Bronchial epithelial cell (primary cell): ENCODE measurements at regions not wholly inside any gene's neighbourhood (a gene's known extent, or its start where the extent isn't known, plus 50 kb on each side); places are given as distances from the start of the nearest gene placed in this dataset.

ENCODE experiments used
- DNase-seq: peaks from one replicate; pipeline ENCODE4 v3.0.0-alpha.2; 2010; ENCODE audit warnings: low read depth
- FAIRE-seq: peaks from 2 replicates; lab custom pipeline; 2011; peaks lifted over from hg19 to GRCh38; lab: Jason Lieb, UNC
- H3K27me3 ChIP-seq: 2 replicates; pipeline ENCODE4 v1.5.1; 2011; ENCODE audit warnings: low read length; ENCODE audit not compliant: control insufficient read depth, insufficient read depth
- H3K36me3 ChIP-seq: 2 replicates; pipeline ENCODE4 v1.5.1; 2011; ENCODE audit warnings: low read length; ENCODE audit not compliant: control insufficient read depth, insufficient read depth
- H3K4me3 ChIP-seq: 2 replicates; pipeline ENCODE4 v1.5.1; 2011; ENCODE audit warnings: mild to moderate bottlenecking, low read depth, low read length, control low read depth
- TF ChIP-seq, protein P1 (sequence below): IDR thresholded peaks from 2 replicates; pipeline ENCODE4 v1.5.1; 2011; ENCODE audit warnings: mild to moderate bottlenecking, moderate library complexity, low read length, control low read depth, inconsistent platforms; ENCODE audit not compliant: insufficient read depth, severe bottlenecking

DNA sequence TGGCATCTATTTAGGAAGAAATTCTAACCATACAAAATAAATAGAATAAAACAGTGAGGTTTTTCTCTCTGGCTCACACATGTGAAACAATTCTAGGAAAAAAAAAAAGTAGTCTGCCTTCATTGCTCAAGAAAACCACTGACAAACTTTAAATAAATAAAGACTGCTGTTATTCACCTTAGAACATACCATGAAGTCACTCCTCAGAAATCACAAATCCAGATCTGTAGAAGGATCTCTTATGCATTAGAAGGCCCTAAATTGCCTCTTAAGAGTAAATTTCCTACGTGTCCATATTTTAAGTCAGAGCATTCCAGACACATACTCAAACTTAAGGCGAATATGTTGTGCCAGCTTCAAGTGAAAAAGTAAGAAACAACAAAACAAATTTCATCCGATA lies 217.3 kb downstream of the ZIC4 start:
- FAIRE-seq (no peak), DNase-seq (no peak)
- TF ChIP-seq, protein P1, sequence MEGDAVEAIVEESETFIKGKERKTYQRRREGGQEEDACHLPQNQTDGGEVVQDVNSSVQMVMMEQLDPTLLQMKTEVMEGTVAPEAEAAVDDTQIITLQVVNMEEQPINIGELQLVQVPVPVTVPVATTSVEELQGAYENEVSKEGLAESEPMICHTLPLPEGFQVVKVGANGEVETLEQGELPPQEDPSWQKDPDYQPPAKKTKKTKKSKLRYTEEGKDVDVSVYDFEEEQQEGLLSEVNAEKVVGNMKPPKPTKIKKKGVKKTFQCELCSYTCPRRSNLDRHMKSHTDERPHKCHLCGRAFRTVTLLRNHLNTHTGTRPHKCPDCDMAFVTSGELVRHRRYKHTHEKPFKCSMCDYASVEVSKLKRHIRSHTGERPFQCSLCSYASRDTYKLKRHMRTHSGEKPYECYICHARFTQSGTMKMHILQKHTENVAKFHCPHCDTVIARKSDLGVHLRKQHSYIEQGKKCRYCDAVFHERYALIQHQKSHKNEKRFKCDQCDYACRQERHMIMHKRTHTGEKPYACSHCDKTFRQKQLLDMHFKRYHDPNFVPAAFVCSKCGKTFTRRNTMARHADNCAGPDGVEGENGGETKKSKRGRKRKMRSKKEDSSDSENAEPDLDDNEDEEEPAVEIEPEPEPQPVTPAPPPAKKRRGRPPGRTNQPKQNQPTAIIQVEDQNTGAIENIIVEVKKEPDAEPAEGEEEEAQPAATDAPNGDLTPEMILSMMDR = no peak
- Histone ChIP-seq H3K27me3 (no peaks in the 10 kb centered on the region), H3K4me3 (no peak overlapping the region), H3K36me3 (no peaks in the 10 kb centered on the region)

DNA sequence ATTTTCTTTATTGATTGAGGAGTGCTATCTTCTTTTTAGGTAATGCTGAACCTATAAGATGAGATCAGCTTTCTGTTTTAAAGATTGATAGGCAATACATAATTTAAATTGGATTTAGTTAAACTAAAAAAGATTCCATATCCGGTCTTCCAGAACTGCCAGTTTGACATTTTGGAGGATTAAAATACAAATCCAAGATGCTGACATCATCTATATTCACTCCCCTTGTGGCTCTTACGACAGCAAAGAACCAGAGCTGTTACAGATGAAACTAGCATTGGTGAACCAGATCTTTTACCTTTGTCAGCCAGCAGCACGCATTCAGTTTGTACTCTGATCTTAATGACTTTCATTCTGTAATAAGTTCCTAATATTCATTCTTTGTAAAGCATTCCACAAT lies 218.7 kb downstream of the ZIC4 start:
- Histone ChIP-seq H3K36me3 (no peaks in the 10 kb centered on the region), H3K27me3 (no peaks in the 10 kb centered on the region), H3K4me3 (no peak overlapping the region)
- FAIRE-seq = no peak
- no peak for DNase-seq
- TF ChIP-seq, protein P1 = no peak

DNA sequence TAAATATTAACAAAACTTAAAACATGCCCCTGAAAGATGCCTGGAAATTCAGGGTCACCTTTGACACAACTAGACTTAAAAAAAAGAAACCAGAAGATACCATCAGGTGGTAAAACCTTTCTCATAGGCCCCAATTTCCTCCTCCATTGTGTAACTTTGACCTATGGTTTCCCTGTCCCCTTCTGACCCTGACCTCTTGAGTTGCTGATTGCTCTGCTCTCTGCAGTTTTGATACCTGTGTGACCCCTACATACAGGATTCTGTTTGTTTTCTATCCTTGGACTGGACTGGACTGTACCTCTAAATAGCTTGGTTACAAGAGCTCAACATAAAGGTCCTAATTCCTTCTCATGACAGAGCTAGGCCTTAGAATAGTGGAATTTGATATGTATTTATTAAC lies 220.6 kb downstream of the ZIC4 start:
- DNase-seq (no peak), FAIRE-seq (no peak)

DNA sequence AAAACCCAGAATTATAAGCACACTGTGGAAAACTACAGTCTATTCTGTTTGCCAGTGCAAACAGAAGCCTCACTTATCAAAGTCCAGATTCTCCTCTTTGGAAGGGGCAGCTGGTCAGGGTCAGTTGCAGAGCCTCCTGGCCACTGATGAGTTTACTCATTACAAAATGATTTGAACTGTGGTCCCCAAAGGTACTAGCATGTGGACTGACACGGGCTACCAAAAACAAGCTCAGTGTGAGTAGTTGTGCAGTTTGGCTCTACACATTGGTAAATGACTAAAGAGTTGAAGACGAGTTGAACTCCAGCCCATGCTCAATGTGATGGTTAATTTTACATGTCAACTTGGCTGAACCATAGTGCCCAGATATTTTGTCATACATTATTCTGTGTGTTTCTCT lies 221.5 kb downstream of the ZIC4 start:
- Histone ChIP-seq H3K4me3 (no peak overlapping the region), H3K27me3 (no peaks in the 10 kb centered on the region), H3K36me3 (no peaks in the 10 kb centered on the region)
- no peak for FAIRE-seq
- TF ChIP-seq, protein P1 = no peak
- DNase-seq = no peak

More for the DNA sequence above, 220.6 kb downstream of the ZIC4 start:
- no peaks in the 10 kb centered on the region for H3K36me3 ChIP-seq
- no peak overlapping the region for H3K4me3 ChIP-seq
- H3K27me3 ChIP-seq = no peaks in the 10 kb centered on the region
- TF ChIP-seq, protein P1 = no peak

DNA sequence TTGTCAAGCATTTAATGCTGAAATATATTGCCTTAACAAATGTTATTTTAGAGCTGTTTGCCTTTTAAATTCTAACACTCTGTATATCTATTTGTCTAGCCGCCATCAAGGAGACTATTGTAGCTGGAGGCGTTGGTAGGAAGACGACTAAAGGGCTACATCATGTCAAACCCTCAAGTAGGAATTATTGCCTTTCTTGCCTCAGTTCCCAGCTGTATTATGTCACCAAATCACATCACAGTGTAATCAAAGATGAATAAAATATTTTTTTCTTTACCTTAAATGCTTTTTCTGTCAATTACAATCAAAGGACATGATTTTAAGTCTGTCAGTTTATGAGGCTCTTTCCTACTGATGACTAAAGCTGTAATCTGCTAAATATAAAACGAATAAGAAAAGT lies 233.1 kb downstream of the ZIC4 start:
- FAIRE-seq = no peak
- Histone ChIP-seq H3K27me3 (no peaks in the 10 kb centered on the region), H3K36me3 (no peaks in the 10 kb centered on the region), H3K4me3 (no peak overlapping the region)
- no peak for DNase-seq
- TF ChIP-seq, protein P1 = no peak

DNA sequence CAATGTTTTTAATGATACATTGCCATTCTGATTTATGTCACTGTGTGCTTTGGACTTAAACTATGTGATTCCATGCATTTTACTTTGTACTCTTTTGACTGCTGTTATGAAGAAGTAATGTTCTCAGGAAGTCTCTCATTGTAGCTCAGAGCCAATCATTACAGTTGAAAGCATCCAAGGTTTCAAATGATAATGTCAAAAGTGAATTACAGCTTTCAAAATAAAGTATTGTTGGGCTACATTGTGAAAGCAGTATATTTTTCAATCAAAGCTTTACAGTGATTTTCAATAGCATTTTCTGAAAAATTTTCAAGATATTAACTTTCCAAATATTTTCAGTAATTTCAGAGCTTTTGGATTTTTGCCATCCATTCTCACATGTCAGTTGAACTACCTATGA lies 243.6 kb downstream of the ZIC4 start:
- no peak for FAIRE-seq
- Histone ChIP-seq H3K36me3 (no peaks in the 10 kb centered on the region), H3K27me3 (no peaks in the 10 kb centered on the region), H3K4me3 (no peak overlapping the region)
- no peak for DNase-seq
- TF ChIP-seq, protein P1 = no peak
